HG02759 (cell line): ENCODE measurements at regions not wholly inside any gene's neighbourhood (a gene's known extent, or its start where the extent isn't known, plus 50 kb on each side); places are given as distances from the start of the nearest gene placed in this dataset.

ENCODE experiments used
- ATAC-seq: cut with Tn5 transposase; IDR thresholded peaks from one replicate; pipeline ENCODE4 v1.9.1; 2021; ENCODE audit warnings: mild to moderate bottlenecking, moderate library complexity; ENCODE audit not compliant: unreplicated experiment

GRCh38 chr21:20652846-20653245, 345.4 kb upstream of the NCAM2 start:
- no peak for ATAC-seq

- ATAC-seq: no peak
Observed at GRCh38 chr21:20661246-20661645, 337.0 kb upstream of the NCAM2 start.

GRCh38 chr21:20661745-20662422, 336.3 kb upstream of the NCAM2 start:
- no peak for ATAC-seq

- ATAC-seq: no peak
Observed at GRCh38 chr21:20662514-20662913, 335.7 kb upstream of the NCAM2 start.

GRCh38 chr21:20667931-20668330, 330.3 kb upstream of the NCAM2 start:
- no peak for ATAC-seq

GRCh38 chr21:20685475-20685874, 312.7 kb upstream of the NCAM2 start:
- no peak for ATAC-seq

- no peak for ATAC-seq
Observed at GRCh38 chr21:20698585-20698984, 299.6 kb upstream of the NCAM2 start.

GRCh38 chr21:20701235-20701634, 297.0 kb upstream of the NCAM2 start:
- no peak for ATAC-seq

GRCh38 chr21:20703112-20703767, 295.0 kb upstream of the NCAM2 start:
- no peak for ATAC-seq

GRCh38 chr21:20720623-20721022, 277.6 kb upstream of the NCAM2 start:
- no peak for ATAC-seq

GRCh38 chr21:20721151-20721550, 277.1 kb upstream of the NCAM2 start:
- ATAC-seq: no peak

GRCh38 chr21:20728691-20729090, 269.5 kb upstream of the NCAM2 start:
- no peak for ATAC-seq

GRCh38 chr21:20729376-20729775, 268.8 kb upstream of the NCAM2 start:
- ATAC-seq: no peak

GRCh38 chr21:20730441-20730840, 267.8 kb upstream of the NCAM2 start:
- ATAC-seq: no peak

- no peak for ATAC-seq
Observed at GRCh38 chr21:20735257-20735656, 263.0 kb upstream of the NCAM2 start.

- no peak for ATAC-seq
Observed at GRCh38 chr21:20737227-20737913, 260.8 kb upstream of the NCAM2 start.

GRCh38 chr21:20739421-20739820, 258.8 kb upstream of the NCAM2 start:
- no peak for ATAC-seq

- ATAC-seq: no peak
Observed at GRCh38 chr21:20741445-20741844, 256.8 kb upstream of the NCAM2 start.

- no peak for ATAC-seq
Observed at GRCh38 chr21:20760221-20760620, 238.0 kb upstream of the NCAM2 start.

GRCh38 chr21:20774737-20775136, 223.5 kb upstream of the NCAM2 start:
- ATAC-seq: no peak

GRCh38 chr21:20779321-20779720, 218.9 kb upstream of the NCAM2 start:
- ATAC-seq: no peak

GRCh38 chr21:20783611-20784010, 214.6 kb upstream of the NCAM2 start:
- no peak for ATAC-seq
